NCI-H446 treated with DMSO at 0.1 percent for 48 hours (cell line): ENCODE measurements at regions not wholly inside any gene's neighbourhood (a gene's known extent, or its start where the extent isn't known, plus 50 kb on each side); places are given as distances from the start of the nearest gene placed in this dataset.
"Not testable (repeated sequence)": the region's sequence is repeated elsewhere in the genome, so short reads cannot be mapped to it uniquely, and the experiment has no call there.

Source experiments
- DNase-seq: peaks from one replicate; lab custom pipeline; 2025; lab: John Stamatoyannopoulos, UW

- DNase-seq = no peak
Measured at GRCh38 chr10:44742248-44742647, 168.9 kb upstream of the TMEM72 start.

- no peak for DNase-seq
Measured at GRCh38 chr10:44743535-44743934, 167.6 kb upstream of the TMEM72 start.

- no peak for DNase-seq
Measured at GRCh38 chr10:44745920-44746319, 165.2 kb upstream of the TMEM72 start.

- DNase-seq = no peak
Measured at GRCh38 chr10:44747593-44748172, 163.5 kb upstream of the TMEM72 start.

GRCh38 chr10:44749151-44749550 is 162.0 kb upstream of the TMEM72 start:
- DNase-seq = no peak

GRCh38 chr10:44752451-44753441 is 158.4 kb upstream of the TMEM72 start:
- peak; percentile 95 for DNase-seq

GRCh38 chr10:44754355-44754754 is 156.8 kb upstream of the TMEM72 start:
- not testable (repeated sequence) for DNase-seq

- DNase-seq = no peak
Measured at GRCh38 chr10:44755481-44755880, 155.7 kb upstream of the TMEM72 start.

GRCh38 chr10:44756216-44756615 is 154.9 kb upstream of the TMEM72 start:
- no peak for DNase-seq

GRCh38 chr10:44757551-44758205 is 153.5 kb upstream of the TMEM72 start:
- DNase-seq = no peak

GRCh38 chr10:44759122-44759521 is 152.0 kb upstream of the TMEM72 start:
- DNase-seq = no peak

- no peak for DNase-seq
Measured at GRCh38 chr10:44760513-44760912, 150.6 kb upstream of the TMEM72 start.

- peak; percentile 8 for DNase-seq
Measured at GRCh38 chr10:44761076-44761475, 150.1 kb upstream of the TMEM72 start.

- no peak for DNase-seq
Measured at GRCh38 chr10:44763331-44763730, 147.8 kb upstream of the TMEM72 start.

- DNase-seq = no peak
Measured at GRCh38 chr10:44765299-44765698, 145.8 kb upstream of the TMEM72 start.

- no peak for DNase-seq
Measured at GRCh38 chr10:44766631-44767030, 144.5 kb upstream of the TMEM72 start.

GRCh38 chr10:44769450-44769849 is 141.7 kb upstream of the TMEM72 start:
- DNase-seq = no peak

- DNase-seq = no peak
Measured at GRCh38 chr10:44771233-44771995, 139.7 kb upstream of the TMEM72 start.

- no peak for DNase-seq
Measured at GRCh38 chr10:44773565-44773964, 137.6 kb upstream of the TMEM72 start.

GRCh38 chr10:44774676-44775401 is 136.3 kb upstream of the TMEM72 start:
- DNase-seq = no peak

- DNase-seq = no peak
Measured at GRCh38 chr10:44775402-44775741, 135.8 kb upstream of the TMEM72 start.
